ENCODE measurements at regions not wholly inside any gene's neighbourhood (a gene's known extent, or its start where the extent isn't known, plus 50 kb on each side); places are given as distances from the start of the nearest gene placed in this dataset.

- TF ChIP-seq SMC3 (conservative IDR thresholded peaks at IDR 0.05; ENCODE audit: poor library complexity) (no peak), CTCF (IDR thresholded peaks at IDR 0.05; ENCODE audit: poor library complexity, severe bottlenecking) (no peak), EP300 (conservative IDR thresholded peaks at IDR 0.05; ENCODE audit: poor library complexity, severe bottlenecking) (no peak)
Observed at GRCh38 chr6:106906232-106906631, 68.3 kb downstream of the CD24 start.

Data from neural cell (in vitro differentiated cells).